GM12878 (cell line): ENCODE measurements at regions not wholly inside any gene's neighbourhood (a gene's known extent, or its start where the extent isn't known, plus 50 kb on each side); places are given as distances from the start of the nearest gene placed in this dataset.

ENCODE experiments used
- EP300 ChIP-seq, 2 experiments: fragments of 150-350 bp in 1 of 2; IDR thresholded peaks; 2 replicates each; pipeline ENCODE4 v1.6.1; 2011 to 2012; ENCODE audit warnings: low read depth in 2 of 2, low read length in 2 of 2, borderline replicate concordance in 1 of 2, improper control_type of control experiment in 1 of 2, inconsistent platforms in 1 of 2; ENCODE audit not compliant: control insufficient read depth in 1 of 2
- TF ChIP-seq, protein P1 (sequence below), 3 experiments: IDR thresholded peaks in 2 of 3; conservative IDR thresholded peaks in 1 of 3; 2 replicates each; pipeline ENCODE4 v1.5.1; 2011; ENCODE audit warnings: low read depth in 3 of 3, low read length in 3 of 3, mild to moderate bottlenecking in 3 of 3, control low read depth in 2 of 3, moderate library complexity in 2 of 3, inconsistent platforms in 1 of 3, mixed read lengths in 1 of 3; ENCODE audit not compliant: control insufficient read depth in 2 of 3, insufficient read depth in 1 of 3; ENCODE audit errors: extremely low read depth in 1 of 3
- TF ChIP-seq, protein P2 (sequence below): IDR thresholded peaks from 2 replicates; pipeline ENCODE4 v1.6.1; 2012; ENCODE audit warnings: low read depth, low read length, improper control_type of control experiment

GRCh38 chr12:131229426-131230339, 276.0 kb downstream of the ADGRD1 start:
- TF ChIP-seq, protein P1, sequence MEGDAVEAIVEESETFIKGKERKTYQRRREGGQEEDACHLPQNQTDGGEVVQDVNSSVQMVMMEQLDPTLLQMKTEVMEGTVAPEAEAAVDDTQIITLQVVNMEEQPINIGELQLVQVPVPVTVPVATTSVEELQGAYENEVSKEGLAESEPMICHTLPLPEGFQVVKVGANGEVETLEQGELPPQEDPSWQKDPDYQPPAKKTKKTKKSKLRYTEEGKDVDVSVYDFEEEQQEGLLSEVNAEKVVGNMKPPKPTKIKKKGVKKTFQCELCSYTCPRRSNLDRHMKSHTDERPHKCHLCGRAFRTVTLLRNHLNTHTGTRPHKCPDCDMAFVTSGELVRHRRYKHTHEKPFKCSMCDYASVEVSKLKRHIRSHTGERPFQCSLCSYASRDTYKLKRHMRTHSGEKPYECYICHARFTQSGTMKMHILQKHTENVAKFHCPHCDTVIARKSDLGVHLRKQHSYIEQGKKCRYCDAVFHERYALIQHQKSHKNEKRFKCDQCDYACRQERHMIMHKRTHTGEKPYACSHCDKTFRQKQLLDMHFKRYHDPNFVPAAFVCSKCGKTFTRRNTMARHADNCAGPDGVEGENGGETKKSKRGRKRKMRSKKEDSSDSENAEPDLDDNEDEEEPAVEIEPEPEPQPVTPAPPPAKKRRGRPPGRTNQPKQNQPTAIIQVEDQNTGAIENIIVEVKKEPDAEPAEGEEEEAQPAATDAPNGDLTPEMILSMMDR (IDR thresholded peaks at IDR 0.05 in 2 of 3, conservative IDR thresholded peaks at IDR 0.05 in 1 of 3; ENCODE audit: control insufficient read depth in 2 of 3, extremely low read depth in 1 of 3, insufficient read depth in 1 of 3, low read depth in 3 of 3, low read length in 3 of 3) = no peak
- TF ChIP-seq EP300 (IDR thresholded peaks at IDR 0.05; ENCODE audit: borderline replicate concordance in 1 of 2, control insufficient read depth in 1 of 2, low read depth in 2 of 2, low read length in 2 of 2) = no peak
- TF ChIP-seq, protein P2, sequence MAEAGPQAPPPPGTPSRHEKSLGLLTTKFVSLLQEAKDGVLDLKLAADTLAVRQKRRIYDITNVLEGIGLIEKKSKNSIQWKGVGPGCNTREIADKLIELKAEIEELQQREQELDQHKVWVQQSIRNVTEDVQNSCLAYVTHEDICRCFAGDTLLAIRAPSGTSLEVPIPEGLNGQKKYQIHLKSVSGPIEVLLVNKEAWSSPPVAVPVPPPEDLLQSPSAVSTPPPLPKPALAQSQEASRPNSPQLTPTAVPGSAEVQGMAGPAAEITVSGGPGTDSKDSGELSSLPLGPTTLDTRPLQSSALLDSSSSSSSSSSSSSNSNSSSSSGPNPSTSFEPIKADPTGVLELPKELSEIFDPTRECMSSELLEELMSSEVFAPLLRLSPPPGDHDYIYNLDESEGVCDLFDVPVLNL = no peak
